Chondrocyte (in vitro differentiated cells): ENCODE measurements at regions not wholly inside any gene's neighbourhood (a gene's known extent, or its start where the extent isn't known, plus 50 kb on each side); places are given as distances from the start of the nearest gene placed in this dataset.

Source experiments
- DNase-seq: peaks from one replicate; pipeline ENCODE4 v3.0.0; 2021; ENCODE audit warnings: mixed read lengths, low spot score
- H3K27ac Mint-ChIP-seq: one replicate; pipeline ENCODE4 v1.8.0; 2021; ENCODE audit warnings: mild to moderate bottlenecking, moderate library complexity, mixed read lengths; ENCODE audit not compliant: unreplicated experiment
- H3K27me3 Mint-ChIP-seq: 2 replicates; pipeline ENCODE4 v1.8.0; 2021; ENCODE audit warnings: low read depth, mixed read lengths
- H3K36me3 Mint-ChIP-seq: 2 replicates; pipeline ENCODE4 v1.8.0; 2021; ENCODE audit warnings: low read depth, mixed read lengths
- H3K4me1 Mint-ChIP-seq: 2 replicates; pipeline ENCODE4 v1.8.0; 2021; ENCODE audit warnings: low read depth, mild to moderate bottlenecking, mixed read lengths
- H3K4me3 Mint-ChIP-seq: one replicate; pipeline ENCODE4 v1.8.0; 2021; ENCODE audit warnings: mild to moderate bottlenecking, moderate library complexity, mixed read lengths; ENCODE audit not compliant: unreplicated experiment
- H3K9me3 Mint-ChIP-seq: 2 replicates; pipeline ENCODE4 v1.8.0; 2021; ENCODE audit warnings: low read depth, mixed read lengths
- CTCF ChIP-seq: fragments of 200-600 bp; sonication (generic); IDR thresholded peaks from 2 replicates; pipeline ENCODE4 v1.5.0; 2021; ENCODE audit warnings: antibody characterized with exemption, mild to moderate bottlenecking, moderate library complexity

DNA sequence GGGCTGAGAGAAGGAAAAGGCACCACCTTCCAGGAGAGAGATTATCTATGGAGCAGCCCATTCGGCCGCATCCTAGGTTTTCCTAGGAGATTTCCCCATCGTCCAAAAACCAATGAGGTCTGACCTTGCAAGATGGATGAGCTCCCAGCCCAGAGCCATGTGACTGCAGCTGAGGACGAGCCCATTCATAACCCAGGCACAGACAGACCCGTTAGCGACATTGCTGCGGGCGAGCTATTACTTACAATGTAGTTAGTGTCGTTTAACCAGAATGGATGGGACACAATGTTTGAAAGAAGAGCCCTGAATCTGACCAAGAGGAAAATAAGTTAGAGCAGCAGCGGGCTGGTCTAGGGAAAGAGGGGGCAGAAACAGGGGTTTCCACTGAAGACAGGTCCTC, 395.9 kb upstream of the CADM1 start:
- H3K27me3 Mint-ChIP-seq: peaks cover 2% of the 10 kb centered on the region
- no peaks in the 10 kb centered on the region for H3K9me3 Mint-ChIP-seq

GRCh38 chr11:115897707-115898106, 393.5 kb upstream of the CADM1 start:
- Mint-ChIP-seq H3K27me3 (no peaks in the 10 kb centered on the region), H3K4me3 (no peak overlapping the region), H3K27ac (no peak overlapping the region), H3K36me3 (no peaks in the 10 kb centered on the region), H3K9me3 (no peaks in the 10 kb centered on the region), H3K4me1 (peaks cover 10% of the 10 kb centered on the region)
- DNase-seq: no peak
- no peak for TF ChIP-seq CTCF

More for the DNA sequence above, 395.9 kb upstream of the CADM1 start:
- no peak for TF ChIP-seq CTCF
- no peak for DNase-seq
- Mint-ChIP-seq H3K4me3 (no peak overlapping the region), H3K27ac (no peak overlapping the region), H3K4me1 (no peaks in the 10 kb centered on the region), H3K36me3 (no peaks in the 10 kb centered on the region)

GRCh38 chr11:115896084-115896483, 391.9 kb upstream of the CADM1 start:
- Mint-ChIP-seq H3K36me3 (no peaks in the 10 kb centered on the region), H3K4me3 (no peak overlapping the region), H3K27ac (no peak overlapping the region), H3K9me3 (no peaks in the 10 kb centered on the region), H3K27me3 (no peaks in the 10 kb centered on the region), H3K4me1 (peaks cover 17% of the 10 kb centered on the region)
- DNase-seq: no peak
- TF ChIP-seq CTCF: no peak

DNA sequence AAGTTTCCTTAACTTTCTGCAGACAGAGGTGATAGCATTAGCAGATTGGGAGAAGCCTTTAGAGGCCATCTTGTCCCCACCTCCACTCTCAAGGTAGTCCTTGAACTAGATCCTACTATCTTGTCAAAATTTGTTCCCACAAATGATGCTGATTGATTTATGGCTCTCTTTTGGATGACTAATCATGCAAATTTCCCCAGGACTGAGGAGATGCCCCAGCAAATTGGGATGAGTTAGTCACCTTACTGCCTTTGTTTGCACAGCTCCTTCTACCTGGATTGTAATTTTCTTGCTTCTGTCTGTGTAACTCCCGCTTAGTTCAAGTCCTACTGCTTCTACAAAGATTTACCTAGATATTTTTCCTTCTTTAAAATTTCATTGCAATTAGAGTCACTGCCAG, 391.4 kb upstream of the CADM1 start:
- DNase-seq: no peak
- TF ChIP-seq CTCF: no peak
- Mint-ChIP-seq H3K36me3 (no peaks in the 10 kb centered on the region), H3K9me3 (no peaks in the 10 kb centered on the region), H3K27ac (no peak overlapping the region), H3K27me3 (no peaks in the 10 kb centered on the region), H3K4me3 (no peak overlapping the region), H3K4me1 (peaks cover 17% of the 10 kb centered on the region)

DNA sequence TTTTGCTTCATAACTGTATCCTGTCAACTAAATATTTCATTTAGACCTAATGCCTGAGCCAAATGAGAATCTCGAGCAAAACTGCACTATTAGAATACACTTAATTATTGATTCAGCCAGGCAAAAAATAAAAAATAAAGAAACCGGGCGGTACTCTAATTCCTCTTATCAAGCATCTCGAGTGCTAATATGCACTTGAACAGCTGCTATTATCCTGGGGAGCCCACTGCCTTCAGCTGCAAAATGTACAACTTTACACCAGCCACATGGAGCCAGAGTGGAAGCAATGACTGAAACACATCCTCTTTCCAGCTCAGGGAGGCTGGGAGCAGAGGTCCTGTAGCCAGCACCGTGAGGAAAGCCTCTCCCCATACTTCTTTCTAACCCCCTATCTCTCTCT, 390.0 kb upstream of the CADM1 start:
- Mint-ChIP-seq H3K27ac (no peak overlapping the region), H3K36me3 (no peaks in the 10 kb centered on the region)
- TF ChIP-seq CTCF: no peak

More for the DNA sequence above, 390.0 kb upstream of the CADM1 start:
- Mint-ChIP-seq H3K4me3 (no peak overlapping the region), H3K9me3 (no peaks in the 10 kb centered on the region), H3K4me1 (peaks cover 17% of the 10 kb centered on the region), H3K27me3 (no peaks in the 10 kb centered on the region)
- no peak for DNase-seq
